ENCODE measurements at regions not wholly inside any gene's neighbourhood (a gene's known extent, or its start where the extent isn't known, plus 50 kb on each side); places are given as distances from the start of the nearest gene placed in this dataset.

DNA sequence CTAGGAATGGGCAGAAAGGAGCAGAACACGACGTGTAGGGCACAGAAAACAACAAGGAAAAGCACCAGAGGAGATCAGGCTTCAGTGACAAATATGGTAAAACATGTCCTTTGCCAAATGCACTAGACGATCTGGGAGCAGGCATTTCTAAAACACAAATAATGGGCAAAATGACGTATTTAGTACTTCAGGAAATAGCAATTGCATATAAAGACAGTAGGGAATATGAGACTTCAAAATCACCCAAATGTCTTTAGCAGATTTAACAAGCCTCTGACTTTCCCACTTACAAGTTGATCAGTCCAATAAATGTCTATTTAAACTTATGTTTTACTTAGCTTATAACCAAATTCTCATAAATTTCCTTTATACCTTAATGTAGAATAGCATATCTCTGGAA is 969.6 kb upstream of the C9orf72 start (continued):
- TF ChIP-seq, protein P1, sequence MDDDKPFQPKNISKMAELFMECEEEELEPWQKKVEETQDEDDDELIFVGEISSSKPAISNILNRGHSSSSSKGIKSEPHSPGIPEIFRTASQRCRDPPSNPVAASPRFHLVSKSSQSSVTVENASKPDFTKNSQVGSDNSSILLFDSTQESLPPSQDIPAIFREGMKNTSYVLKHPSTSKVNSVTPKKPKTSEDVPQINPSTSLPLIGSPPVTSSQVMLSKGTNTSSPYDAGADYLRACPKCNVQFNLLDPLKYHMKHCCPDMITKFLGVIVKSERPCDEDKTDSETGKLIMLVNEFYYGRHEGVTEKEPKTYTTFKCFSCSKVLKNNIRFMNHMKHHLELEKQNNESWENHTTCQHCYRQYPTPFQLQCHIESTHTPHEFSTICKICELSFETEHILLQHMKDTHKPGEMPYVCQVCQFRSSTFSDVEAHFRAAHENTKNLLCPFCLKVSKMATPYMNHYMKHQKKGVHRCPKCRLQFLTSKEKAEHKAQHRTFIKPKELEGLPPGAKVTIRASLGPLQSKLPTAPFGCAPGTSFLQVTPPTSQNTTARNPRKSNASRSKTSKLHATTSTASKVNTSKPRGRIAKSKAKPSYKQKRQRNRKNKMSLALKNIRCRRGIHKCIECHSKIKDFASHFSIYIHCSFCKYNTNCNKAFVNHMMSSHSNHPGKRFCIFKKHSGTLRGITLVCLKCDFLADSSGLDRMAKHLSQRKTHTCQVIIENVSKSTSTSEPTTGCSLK (tag by site-specific recombination; IDR thresholded peaks at IDR 0.05), result no peak
- TF ChIP-seq ZNF239 (tag by site-specific recombination; IDR thresholded peaks at IDR 0.05) (no peak), ZFP3 (tag by site-specific recombination; IDR thresholded peaks at IDR 0.05; ENCODE audit: low read depth) (no peak)
- TF ChIP-seq, protein P2, sequence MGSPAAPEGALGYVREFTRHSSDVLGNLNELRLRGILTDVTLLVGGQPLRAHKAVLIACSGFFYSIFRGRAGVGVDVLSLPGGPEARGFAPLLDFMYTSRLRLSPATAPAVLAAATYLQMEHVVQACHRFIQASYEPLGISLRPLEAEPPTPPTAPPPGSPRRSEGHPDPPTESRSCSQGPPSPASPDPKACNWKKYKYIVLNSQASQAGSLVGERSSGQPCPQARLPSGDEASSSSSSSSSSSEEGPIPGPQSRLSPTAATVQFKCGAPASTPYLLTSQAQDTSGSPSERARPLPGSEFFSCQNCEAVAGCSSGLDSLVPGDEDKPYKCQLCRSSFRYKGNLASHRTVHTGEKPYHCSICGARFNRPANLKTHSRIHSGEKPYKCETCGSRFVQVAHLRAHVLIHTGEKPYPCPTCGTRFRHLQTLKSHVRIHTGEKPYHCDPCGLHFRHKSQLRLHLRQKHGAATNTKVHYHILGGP (tag by site-specific recombination; IDR thresholded peaks at IDR 0.05), result no peak
- TF ChIP-seq, protein P3, sequence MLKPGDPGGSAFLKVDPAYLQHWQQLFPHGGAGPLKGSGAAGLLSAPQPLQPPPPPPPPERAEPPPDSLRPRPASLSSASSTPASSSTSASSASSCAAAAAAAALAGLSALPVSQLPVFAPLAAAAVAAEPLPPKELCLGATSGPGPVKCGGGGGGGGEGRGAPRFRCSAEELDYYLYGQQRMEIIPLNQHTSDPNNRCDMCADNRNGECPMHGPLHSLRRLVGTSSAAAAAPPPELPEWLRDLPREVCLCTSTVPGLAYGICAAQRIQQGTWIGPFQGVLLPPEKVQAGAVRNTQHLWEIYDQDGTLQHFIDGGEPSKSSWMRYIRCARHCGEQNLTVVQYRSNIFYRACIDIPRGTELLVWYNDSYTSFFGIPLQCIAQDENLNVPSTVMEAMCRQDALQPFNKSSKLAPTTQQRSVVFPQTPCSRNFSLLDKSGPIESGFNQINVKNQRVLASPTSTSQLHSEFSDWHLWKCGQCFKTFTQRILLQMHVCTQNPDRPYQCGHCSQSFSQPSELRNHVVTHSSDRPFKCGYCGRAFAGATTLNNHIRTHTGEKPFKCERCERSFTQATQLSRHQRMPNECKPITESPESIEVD (tag by site-specific recombination; IDR thresholded peaks at IDR 0.05), result no peak

DNA sequence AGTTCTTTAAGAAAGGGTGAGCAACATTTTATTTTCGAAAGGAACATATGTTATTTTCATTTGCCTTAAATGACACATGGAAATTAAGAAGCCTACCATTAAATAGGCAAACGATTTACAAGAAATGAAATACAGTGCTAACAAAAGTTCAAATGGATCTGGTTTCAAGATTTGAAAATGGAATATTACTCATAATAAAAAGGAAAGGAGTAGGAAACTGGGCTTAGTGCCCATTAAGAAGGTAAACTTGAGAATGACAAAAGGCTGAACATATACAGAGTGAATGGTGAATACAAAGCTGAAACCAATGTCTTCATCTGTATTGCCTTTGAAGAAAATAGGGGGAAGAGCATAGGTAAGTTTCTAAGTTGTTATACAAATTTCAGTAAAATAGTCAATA is 974.2 kb upstream of the C9orf72 start:
- Histone ChIP-seq H3K36me3 (ENCODE audit: control insufficient read depth in 2 of 2, insufficient read depth in 1 of 2, low read length in 2 of 2) (no peaks in the 10 kb centered on the region), H3K4me3 (ENCODE audit: low read depth, low read length) (no peak overlapping the region), H3K9me3 (ENCODE audit: control insufficient read depth, insufficient read depth, low read depth, low read length) (no peaks in the 10 kb centered on the region), H3K4me1 (ENCODE audit: control insufficient read depth, insufficient read depth, low read length) (no peaks in the 10 kb centered on the region), H3K27ac (ENCODE audit: extremely low read depth, low read depth, low read length) (no peak overlapping the region)
- TF ChIP-seq ZIC2 (tag by site-specific recombination; IDR thresholded peaks at IDR 0.05) (no peak), ZNF514 (tag by site-specific recombination; IDR thresholded peaks at IDR 0.05) (no peak), SP2 (tag by site-specific recombination; IDR thresholded peaks at IDR 0.05) (no peak), ZNF555 (tag by site-specific recombination; conservative IDR thresholded peaks at IDR 0.05) (no peak), ZSCAN16 (tag by site-specific recombination; IDR thresholded peaks at IDR 0.05) (no peak)
- TF ChIP-seq, protein P4, sequence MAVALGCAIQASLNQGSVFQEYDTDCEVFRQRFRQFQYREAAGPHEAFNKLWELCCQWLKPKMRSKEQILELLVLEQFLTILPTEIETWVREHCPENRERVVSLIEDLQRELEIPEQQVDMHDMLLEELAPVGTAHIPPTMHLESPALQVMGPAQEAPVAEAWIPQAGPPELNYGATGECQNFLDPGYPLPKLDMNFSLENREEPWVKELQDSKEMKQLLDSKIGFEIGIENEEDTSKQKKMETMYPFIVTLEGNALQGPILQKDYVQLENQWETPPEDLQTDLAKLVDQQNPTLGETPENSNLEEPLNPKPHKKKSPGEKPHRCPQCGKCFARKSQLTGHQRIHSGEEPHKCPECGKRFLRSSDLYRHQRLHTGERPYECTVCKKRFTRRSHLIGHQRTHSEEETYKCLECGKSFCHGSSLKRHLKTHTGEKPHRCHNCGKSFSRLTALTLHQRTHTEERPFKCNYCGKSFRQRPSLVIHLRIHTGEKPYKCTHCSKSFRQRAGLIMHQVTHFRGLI (tag by site-specific recombination; IDR thresholded peaks at IDR 0.05), result no peak
- ChIA-PET CTCF (interaction anchor here (0.7 kb wide), 1 partner anchor 22 kb away, joined by 4 read pairs; no protein-coding TSS in a partner anchor), POLR2A (no interaction called here)

DNA sequence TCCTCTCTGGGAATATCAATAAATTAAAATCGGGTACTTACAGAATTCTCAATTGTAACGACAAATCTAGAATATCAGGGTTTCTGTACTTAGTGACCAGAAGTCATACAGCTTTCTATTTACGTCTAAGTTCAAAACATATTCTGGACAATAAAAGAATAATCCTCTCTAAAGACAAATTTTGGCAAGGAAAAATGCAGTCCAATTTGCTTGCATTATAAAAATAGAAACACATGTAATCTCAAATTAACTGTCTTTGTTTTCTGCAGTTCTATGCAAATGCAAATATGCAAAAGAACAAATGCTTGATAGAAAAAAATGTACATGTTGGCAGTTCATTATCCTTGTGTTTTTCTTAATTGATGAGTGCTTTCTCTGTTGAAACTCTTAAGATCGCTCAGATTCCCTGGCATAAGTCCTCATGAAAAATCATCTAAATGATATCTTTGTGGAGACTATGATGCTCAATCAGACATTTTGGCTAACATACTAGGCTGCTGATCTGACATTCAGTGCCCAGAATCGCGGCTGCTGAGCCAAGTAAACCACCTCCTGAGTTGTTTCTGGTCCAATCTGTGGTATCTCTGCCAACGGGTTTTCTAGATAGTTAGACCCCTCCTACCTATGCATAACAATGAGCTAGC is 990.1 kb upstream of the C9orf72 start:
- Histone ChIP-seq H3K4me1 (ENCODE audit: control insufficient read depth, insufficient read depth, low read length) (no peaks in the 10 kb centered on the region), H3K36me3 (ENCODE audit: control insufficient read depth in 2 of 2, insufficient read depth in 1 of 2, low read length in 2 of 2) (no peaks in the 10 kb centered on the region), H3K27ac (ENCODE audit: extremely low read depth, low read depth, low read length) (no peak overlapping the region), H3K4me3 (ENCODE audit: low read depth, low read length) (no peak overlapping the region), H3K9me3 (ENCODE audit: control insufficient read depth, insufficient read depth, low read depth, low read length) (no peaks in the 10 kb centered on the region)
- no peak for TF ChIP-seq ZNF266 (tag by site-specific recombination; IDR thresholded peaks at IDR 0.05; ENCODE audit: low read depth)
- no peak for TF ChIP-seq ZNF157 (tag by site-specific recombination; IDR thresholded peaks at IDR 0.05)
- TF ChIP-seq, protein P5, sequence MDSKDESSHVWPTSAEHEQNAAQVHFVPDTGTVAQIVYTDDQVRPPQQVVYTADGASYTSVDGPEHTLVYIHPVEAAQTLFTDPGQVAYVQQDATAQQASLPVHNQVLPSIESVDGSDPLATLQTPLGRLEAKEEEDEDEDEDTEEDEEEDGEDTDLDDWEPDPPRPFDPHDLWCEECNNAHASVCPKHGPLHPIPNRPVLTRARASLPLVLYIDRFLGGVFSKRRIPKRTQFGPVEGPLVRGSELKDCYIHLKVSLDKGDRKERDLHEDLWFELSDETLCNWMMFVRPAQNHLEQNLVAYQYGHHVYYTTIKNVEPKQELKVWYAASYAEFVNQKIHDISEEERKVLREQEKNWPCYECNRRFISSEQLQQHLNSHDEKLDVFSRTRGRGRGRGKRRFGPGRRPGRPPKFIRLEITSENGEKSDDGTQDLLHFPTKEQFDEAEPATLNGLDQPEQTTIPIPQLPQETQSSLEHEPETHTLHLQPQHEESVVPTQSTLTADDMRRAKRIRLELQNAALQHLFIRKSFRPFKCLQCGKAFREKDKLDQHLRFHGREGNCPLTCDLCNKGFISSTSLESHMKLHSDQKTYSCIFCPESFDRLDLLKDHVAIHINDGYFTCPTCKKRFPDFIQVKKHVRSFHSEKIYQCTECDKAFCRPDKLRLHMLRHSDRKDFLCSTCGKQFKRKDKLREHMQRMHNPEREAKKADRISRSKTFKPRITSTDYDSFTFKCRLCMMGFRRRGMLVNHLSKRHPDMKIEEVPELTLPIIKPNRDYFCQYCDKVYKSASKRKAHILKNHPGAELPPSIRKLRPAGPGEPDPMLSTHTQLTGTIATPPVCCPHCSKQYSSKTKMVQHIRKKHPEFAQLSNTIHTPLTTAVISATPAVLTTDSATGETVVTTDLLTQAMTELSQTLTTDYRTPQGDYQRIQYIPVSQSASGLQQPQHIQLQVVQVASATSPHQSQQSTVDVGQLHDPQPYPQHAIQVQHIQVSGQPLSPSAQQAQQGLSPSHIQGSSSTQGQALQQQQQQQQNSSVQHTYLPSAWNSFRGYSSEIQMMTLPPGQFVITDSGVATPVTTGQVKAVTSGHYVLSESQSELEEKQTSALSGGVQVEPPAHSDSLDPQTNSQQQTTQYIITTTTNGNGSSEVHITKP (tag by site-specific recombination; IDR thresholded peaks at IDR 0.05), result no peak
- no peak for TF ChIP-seq ZNF610 (tag by site-specific recombination; IDR thresholded peaks at IDR 0.05; ENCODE audit: borderline replicate concordance)
- no peak for TF ChIP-seq ZNF132 (tag by site-specific recombination; IDR thresholded peaks at IDR 0.05; ENCODE audit: borderline replicate concordance)
- ChIA-PET CTCF (no interaction called here), POLR2A (no interaction called here)

All from HEK293 (cell line).